Erythroblast (primary cell): ENCODE measurements at regions not wholly inside any gene's neighbourhood (a gene's known extent, or its start where the extent isn't known, plus 50 kb on each side); places are given as distances from the start of the nearest gene placed in this dataset.

Source experiments
- GATA1 ChIP-seq: IDR thresholded peaks from 2 replicates; pipeline ENCODE4 v1.6.1; 2011; ENCODE audit warnings: low read depth, mild to moderate bottlenecking, control low read depth, low read length, moderate library complexity
- POLR2A ChIP-seq: IDR thresholded peaks from 2 replicates; pipeline ENCODE4 v1.6.1; 2011; ENCODE audit warnings: mild to moderate bottlenecking, low read length

DNA sequence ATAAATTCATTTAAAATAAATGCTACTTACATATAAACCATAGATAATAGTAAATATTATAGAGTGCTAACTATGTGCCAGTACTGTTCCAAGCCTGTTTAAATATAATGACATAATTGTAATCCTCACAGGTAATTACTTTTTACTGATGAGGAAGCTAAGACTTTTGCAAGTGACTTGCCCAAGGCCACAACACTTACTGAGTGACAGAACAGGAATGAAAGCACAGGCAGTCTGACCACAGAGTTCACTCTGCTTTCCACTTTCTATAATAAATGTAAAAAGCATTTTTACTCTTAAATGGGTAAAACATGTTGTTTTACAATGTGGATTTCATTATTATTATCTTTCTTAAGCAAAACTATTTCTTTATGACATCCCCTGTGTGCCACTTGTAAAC, 537.8 kb upstream of the SLC39A10 start:
- TF ChIP-seq POLR2A (no peak), GATA1 (no peak)
